ENCODE measurements at regions not wholly inside any gene's neighbourhood (a gene's known extent, or its start where the extent isn't known, plus 50 kb on each side); places are given as distances from the start of the nearest gene placed in this dataset.
"Not testable (repeated sequence)": the region's sequence is repeated elsewhere in the genome, so short reads cannot be mapped to it uniquely, and the experiment has no call there.

DNA sequence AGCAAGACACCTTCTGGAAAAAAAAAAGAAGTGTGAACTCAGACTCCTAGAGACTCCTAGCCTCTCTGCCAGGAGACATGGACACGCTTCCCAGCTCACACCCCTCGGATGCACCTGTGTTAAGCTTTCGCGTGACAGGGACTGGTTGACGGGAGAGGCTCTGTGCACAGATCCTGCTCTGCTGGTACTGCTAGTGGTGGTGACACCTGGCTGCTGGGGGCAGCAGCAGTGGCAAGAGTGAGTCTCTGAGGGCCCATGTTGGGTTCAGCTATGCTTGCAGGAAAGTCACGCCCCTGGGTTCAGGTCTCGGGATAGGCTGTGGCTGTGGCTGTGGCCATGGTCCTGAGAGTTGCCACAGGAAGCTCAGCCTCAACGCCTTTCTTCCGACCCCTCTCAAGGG, 81.1 kb downstream of the XRCC2 start:
- no peak for TF ChIP-seq CTCF (conservative IDR thresholded peaks at IDR 0.05)
- Mint-ChIP-seq H3K9me3 (no peaks in the 10 kb centered on the region), H3K4me1 (peaks cover 12% of the 10 kb centered on the region), H3K36me3 (ENCODE audit: low read depth) (no peaks in the 10 kb centered on the region), H3K27me3 (ENCODE audit: low read depth) (no peaks in the 10 kb centered on the region), H3K27ac (ENCODE audit: unreplicated experiment) (no peak overlapping the region), H3K4me3 (no peak overlapping the region)
- DNase-seq (ENCODE audit: low read depth, low spot score) = no peak

GRCh38 chr7:152591976-152592375, 84.0 kb downstream of the XRCC2 start:
- Mint-ChIP-seq H3K4me1 (peaks cover 5% of the 10 kb centered on the region), H3K27ac (ENCODE audit: unreplicated experiment) (peak overlapping the region; percentile 43), H3K9me3 (peaks cover 2% of the 10 kb centered on the region), H3K4me3 (no peak overlapping the region), H3K36me3 (ENCODE audit: low read depth) (peaks cover 6% of the 10 kb centered on the region), H3K27me3 (ENCODE audit: low read depth) (no peaks in the 10 kb centered on the region)
- TF ChIP-seq CTCF (conservative IDR thresholded peaks at IDR 0.05) = no peak
- DNase-seq (ENCODE audit: low read depth, low spot score) = no peak

DNA sequence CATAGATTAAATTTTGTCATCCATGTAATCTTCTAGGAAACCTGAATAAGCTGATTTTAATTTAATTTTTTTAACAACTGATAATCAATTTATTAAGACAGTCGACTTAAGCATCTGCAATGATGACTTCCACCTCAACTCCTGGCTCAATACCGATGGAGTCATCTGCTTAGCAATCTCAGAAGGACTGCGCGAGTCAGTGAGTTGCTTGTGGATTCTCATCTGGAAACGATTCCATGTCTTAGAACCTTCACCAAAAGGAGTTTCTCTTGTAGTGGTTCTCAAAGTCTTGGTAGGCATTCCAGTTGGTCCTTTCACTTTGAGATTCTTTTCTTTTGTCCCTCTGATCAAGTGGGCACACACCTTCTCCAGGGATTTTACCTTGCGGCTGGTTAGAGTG, 85.5 kb downstream of the XRCC2 start:
- Mint-ChIP-seq H3K27me3 (ENCODE audit: low read depth) (no peaks in the 10 kb centered on the region), H3K4me3 (no peak overlapping the region), H3K9me3 (peaks cover 2% of the 10 kb centered on the region), H3K27ac (ENCODE audit: unreplicated experiment) (no peak overlapping the region), H3K36me3 (ENCODE audit: low read depth) (peaks cover 6% of the 10 kb centered on the region), H3K4me1 (peaks cover 2% of the 10 kb centered on the region)
- no peak for DNase-seq (ENCODE audit: low read depth, low spot score)
- TF ChIP-seq CTCF (conservative IDR thresholded peaks at IDR 0.05) = no peak

DNA sequence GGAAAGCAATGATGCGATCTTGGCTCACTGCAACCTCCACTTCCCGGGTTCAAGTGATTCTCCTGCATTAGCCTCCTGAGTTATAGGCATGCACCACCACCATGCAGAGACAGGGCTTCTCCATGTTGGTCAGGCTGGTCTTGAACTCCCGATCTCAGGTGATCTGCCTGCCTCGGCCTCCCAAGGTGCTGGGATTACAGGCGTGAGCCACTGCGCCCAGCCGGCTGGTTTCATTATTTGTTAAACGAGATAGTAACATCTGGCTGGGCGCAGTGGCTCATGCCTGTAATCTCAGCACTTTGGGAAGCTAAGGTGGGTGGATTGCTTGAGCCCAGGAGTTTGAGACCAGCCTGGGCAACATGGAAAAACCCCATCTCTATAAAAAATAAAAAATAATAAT, 86.1 kb downstream of the XRCC2 start:
- H3K4me3 Mint-ChIP-seq; H3K27me3 Mint-ChIP-seq (ENCODE audit: low read depth); H3K27ac Mint-ChIP-seq (ENCODE audit: unreplicated experiment); H3K36me3 Mint-ChIP-seq (ENCODE audit: low read depth); DNase-seq (ENCODE audit: low read depth, low spot score); H3K4me1 Mint-ChIP-seq; H3K9me3 Mint-ChIP-seq: not testable (repeated sequence)

DNA sequence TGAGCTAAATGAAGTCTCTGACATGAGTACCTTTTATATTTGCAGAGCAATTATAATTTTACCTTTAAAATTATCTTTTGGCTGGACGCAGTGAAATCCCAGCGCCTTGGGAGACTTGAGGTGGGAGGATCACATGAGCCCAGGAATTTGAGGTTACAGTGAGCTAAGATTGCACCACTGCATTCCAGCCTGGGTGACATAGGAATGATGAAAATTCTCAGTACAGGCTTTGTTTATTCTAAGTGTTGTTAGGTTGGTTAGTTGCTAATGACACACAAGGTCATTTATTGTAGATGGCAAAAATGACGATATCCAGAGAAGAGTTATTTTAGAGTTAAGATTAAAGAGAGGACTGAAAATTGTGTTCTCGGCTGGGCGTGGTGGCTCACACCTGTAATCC, 87.6 kb downstream of the XRCC2 start:
- Mint-ChIP-seq H3K4me3 (no peak overlapping the region), H3K27ac (ENCODE audit: unreplicated experiment) (no peak overlapping the region), H3K9me3 (peaks cover 2% of the 10 kb centered on the region), H3K36me3 (ENCODE audit: low read depth) (peaks cover 6% of the 10 kb centered on the region), H3K27me3 (ENCODE audit: low read depth) (no peaks in the 10 kb centered on the region), H3K4me1 (no peaks in the 10 kb centered on the region)
- no peak for TF ChIP-seq CTCF (conservative IDR thresholded peaks at IDR 0.05)
- DNase-seq (ENCODE audit: low read depth, low spot score) = no peak

GRCh38 chr7:152587366-152587765, 88.6 kb downstream of the XRCC2 start:
- DNase-seq (ENCODE audit: low read depth, low spot score) = no peak
- peaks cover 2% of the 10 kb centered on the region for H3K9me3 Mint-ChIP-seq
- no peak overlapping the region for H3K27ac Mint-ChIP-seq (ENCODE audit: unreplicated experiment)
- H3K4me1 Mint-ChIP-seq = no peaks in the 10 kb centered on the region
- no peak overlapping the region for H3K4me3 Mint-ChIP-seq
- H3K36me3 Mint-ChIP-seq (ENCODE audit: low read depth) = peaks cover 6% of the 10 kb centered on the region
- TF ChIP-seq CTCF (conservative IDR thresholded peaks at IDR 0.05) = no peak
- no peaks in the 10 kb centered on the region for H3K27me3 Mint-ChIP-seq (ENCODE audit: low read depth)

Measured in neural crest cell (in vitro differentiated cells).